ENCODE measurements at regions not wholly inside any gene's neighbourhood (a gene's known extent, or its start where the extent isn't known, plus 50 kb on each side); places are given as distances from the start of the nearest gene placed in this dataset.

DNA sequence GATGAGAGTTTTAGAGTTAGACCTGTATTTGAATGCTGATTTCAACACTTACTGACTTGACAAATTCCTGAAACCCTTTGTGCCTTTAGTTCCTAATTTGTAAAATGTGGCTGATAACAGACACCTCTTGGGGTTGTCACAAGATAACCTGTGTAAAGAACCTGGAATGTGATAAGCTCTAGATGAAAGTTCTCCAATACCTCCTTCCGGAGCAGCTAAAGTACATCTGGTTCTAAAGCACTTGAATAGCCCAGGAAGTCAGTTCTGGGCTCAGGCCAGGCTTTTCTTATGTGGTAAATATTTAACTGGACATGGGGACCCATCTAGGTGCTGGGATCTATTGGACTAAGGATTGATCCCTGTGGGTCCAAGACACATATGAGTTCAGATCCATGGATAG lies 310.8 kb upstream of the ADAMTSL1 start:
- TF ChIP-seq EZH2 (conservative IDR thresholded peaks at IDR 0.05; ENCODE audit: low read depth, low read length), result no peak
- TF ChIP-seq PAX8 (CRISPR knock-in tag; IDR thresholded peaks at IDR 0.05; ENCODE audit: borderline replicate concordance), result no peak
- TF ChIP-seq, protein P1, sequence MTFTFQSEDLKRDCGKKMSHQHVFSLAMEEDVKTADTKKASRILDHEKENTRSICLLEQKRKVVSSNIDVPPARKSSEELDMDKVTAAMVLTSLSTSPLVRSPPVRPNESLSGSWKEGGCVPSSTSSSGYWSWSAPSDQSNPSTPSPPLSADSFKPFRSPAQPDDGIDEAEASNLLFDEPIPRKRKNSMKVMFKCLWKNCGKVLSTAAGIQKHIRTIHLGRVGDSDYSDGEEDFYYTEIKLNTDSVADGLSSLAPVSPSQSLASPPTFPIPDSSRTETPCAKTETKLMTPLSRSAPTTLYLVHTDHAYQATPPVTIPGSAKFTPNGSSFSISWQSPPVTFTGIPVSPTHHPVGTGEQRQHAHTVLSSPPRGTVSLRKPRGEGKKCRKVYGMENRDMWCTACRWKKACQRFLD (CRISPR knock-in tag; IDR thresholded peaks at IDR 0.05; ENCODE audit: borderline replicate concordance), result no peak
- TF ChIP-seq, protein P2, sequence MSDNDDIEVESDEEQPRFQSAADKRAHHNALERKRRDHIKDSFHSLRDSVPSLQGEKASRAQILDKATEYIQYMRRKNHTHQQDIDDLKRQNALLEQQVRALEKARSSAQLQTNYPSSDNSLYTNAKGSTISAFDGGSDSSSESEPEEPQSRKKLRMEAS (IDR thresholded peaks at IDR 0.05), result no peak
- no peak for TF ChIP-seq ZFAT (CRISPR knock-in tag; conservative IDR thresholded peaks at IDR 0.05)
- no peak for TF ChIP-seq SRSF9 (IDR thresholded peaks at IDR 0.05; ENCODE audit: borderline replicate concordance, insufficient read depth, low read depth, low read length, poor library complexity, severe bottlenecking)
- no peak for TF ChIP-seq TCF7 (IDR thresholded peaks at IDR 0.05; ENCODE audit: low read depth)
- TF ChIP-seq ESRRA (CRISPR knock-in tag; IDR thresholded peaks at IDR 0.05; ENCODE audit: low read depth), result no peak
- TF ChIP-seq, protein P3, sequence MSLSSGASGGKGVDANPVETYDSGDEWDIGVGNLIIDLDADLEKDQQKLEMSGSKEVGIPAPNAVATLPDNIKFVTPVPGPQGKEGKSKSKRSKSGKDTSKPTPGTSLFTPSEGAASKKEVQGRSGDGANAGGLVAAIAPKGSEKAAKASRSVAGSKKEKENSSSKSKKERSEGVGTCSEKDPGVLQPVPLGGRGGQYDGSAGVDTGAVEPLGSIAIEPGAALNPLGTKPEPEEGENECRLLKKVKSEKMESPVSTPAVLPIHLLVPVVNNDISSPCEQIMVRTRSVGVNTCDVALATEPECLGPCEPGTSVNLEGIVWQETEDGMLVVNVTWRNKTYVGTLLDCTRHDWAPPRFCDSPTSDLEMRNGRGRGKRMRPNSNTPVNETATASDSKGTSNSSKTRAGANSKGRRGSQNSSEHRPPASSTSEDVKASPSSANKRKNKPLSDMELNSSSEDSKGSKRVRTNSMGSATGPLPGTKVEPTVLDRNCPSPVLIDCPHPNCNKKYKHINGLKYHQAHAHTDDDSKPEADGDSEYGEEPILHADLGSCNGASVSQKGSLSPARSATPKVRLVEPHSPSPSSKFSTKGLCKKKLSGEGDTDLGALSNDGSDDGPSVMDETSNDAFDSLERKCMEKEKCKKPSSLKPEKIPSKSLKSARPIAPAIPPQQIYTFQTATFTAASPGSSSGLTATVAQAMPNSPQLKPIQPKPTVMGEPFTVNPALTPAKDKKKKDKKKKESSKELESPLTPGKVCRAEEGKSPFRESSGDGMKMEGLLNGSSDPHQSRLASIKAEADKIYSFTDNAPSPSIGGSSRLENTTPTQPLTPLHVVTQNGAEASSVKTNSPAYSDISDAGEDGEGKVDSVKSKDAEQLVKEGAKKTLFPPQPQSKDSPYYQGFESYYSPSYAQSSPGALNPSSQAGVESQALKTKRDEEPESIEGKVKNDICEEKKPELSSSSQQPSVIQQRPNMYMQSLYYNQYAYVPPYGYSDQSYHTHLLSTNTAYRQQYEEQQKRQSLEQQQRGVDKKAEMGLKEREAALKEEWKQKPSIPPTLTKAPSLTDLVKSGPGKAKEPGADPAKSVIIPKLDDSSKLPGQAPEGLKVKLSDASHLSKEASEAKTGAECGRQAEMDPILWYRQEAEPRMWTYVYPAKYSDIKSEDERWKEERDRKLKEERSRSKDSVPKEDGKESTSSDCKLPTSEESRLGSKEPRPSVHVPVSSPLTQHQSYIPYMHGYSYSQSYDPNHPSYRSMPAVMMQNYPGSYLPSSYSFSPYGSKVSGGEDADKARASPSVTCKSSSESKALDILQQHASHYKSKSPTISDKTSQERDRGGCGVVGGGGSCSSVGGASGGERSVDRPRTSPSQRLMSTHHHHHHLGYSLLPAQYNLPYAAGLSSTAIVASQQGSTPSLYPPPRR (CRISPR knock-in tag; IDR thresholded peaks at IDR 0.05; ENCODE audit: borderline replicate concordance), result no peak
- TF ChIP-seq SMAD3 (CRISPR knock-in tag; IDR thresholded peaks at IDR 0.05), result no peak

Data from HepG2 (cell line).